PC-3 (cell line): ENCODE measurements at regions not wholly inside any gene's neighbourhood (a gene's known extent, or its start where the extent isn't known, plus 50 kb on each side); places are given as distances from the start of the nearest gene placed in this dataset.

Source experiments
- ATAC-seq: fragments of 200-7000 bp; cut with Tn5 transposase; 2 replicates; pipeline ENCODE4 v1.9.1; 2020; ENCODE audit warnings: mild to moderate bottlenecking, moderate library complexity
- BruUV-seq: library from RNA; stranded (reverse); fragments of 400-500 nt; replicated peaks from 2 replicates; lab custom pipeline; 2021; lab: Mats Ljungman, UMichigan
- CTCF ChIA-PET: fragments of 300-600 bp; sonication (Branson Sonifier 250); formaldehyde crosslinking; loops from one replicate; lab custom pipeline; 2022; ENCODE audit warnings: antibody characterized with exemption; lab: Charles Lee
- POLR2A ChIA-PET: fragments of 300-600 bp; sonication (Branson Sonifier 250); formaldehyde crosslinking; loops from one replicate; lab custom pipeline; 2022; ENCODE audit warnings: antibody characterized with exemption; ENCODE audit not compliant: unreplicated experiment; lab: Charles Lee
- DNase-seq: peaks from one replicate; pipeline ENCODE4 v3.0.0-alpha.2; 2015
- H2AFZ ChIP-seq: fragments of 300-600 bp; sonication (generic); 2 replicates; pipeline ENCODE4 v1.6.0; 2016; ENCODE audit warnings: antibody characterized with exemption, low read length
- H3F3A ChIP-seq: fragments of 300-600 bp; sonication (generic); one replicate; pipeline ENCODE4 v1.6.0; 2017; ENCODE audit warnings: antibody characterized with exemption, low read length, control low read depth, mild to moderate bottlenecking; ENCODE audit not compliant: unreplicated experiment
- H3K27ac ChIP-seq: fragments of 300-600 bp; sonication (generic); 2 replicates; pipeline ENCODE4 v1.5.1; 2016; ENCODE audit warnings: mild to moderate bottlenecking, low read length
- H3K27me3 ChIP-seq: fragments of 300-600 bp; sonication (generic); 2 replicates; pipeline ENCODE4 v1.6.1; 2016; ENCODE audit warnings: low read length, mixed read lengths
- H3K36me3 ChIP-seq: fragments of 300-600 bp; sonication (generic); 2 replicates; pipeline ENCODE4 v1.6.1; 2016; ENCODE audit warnings: low read depth, mixed run types, low read length, mixed read lengths
- H3K4me1 ChIP-seq: fragments of 300-600 bp; sonication (generic); 2 replicates; pipeline ENCODE4 v1.5.1; 2016; ENCODE audit warnings: low read length; ENCODE audit not compliant: insufficient read depth
- H3K4me2 ChIP-seq: fragments of 300-600 bp; sonication (generic); 2 replicates; pipeline ENCODE4 v1.6.0; 2016; ENCODE audit warnings: low read length
- H3K4me3 ChIP-seq: fragments of 300-600 bp; sonication (generic); 2 replicates; pipeline ENCODE4 v1.5.1; 2016; ENCODE audit warnings: mild to moderate bottlenecking, low read length, mixed read lengths
- H3K79me2 ChIP-seq: fragments of 300-600 bp; sonication (generic); 2 replicates; pipeline ENCODE4 v1.6.1; 2017; ENCODE audit warnings: low read length, mixed read lengths
- H3K9ac ChIP-seq: fragments of 300-600 bp; sonication (generic); 2 replicates; pipeline ENCODE4 v1.6.0; 2016; ENCODE audit warnings: mild to moderate bottlenecking, low read length
- H3K9me2 ChIP-seq: fragments of 300-600 bp; sonication (generic); replicated peaks from 2 replicates; pipeline ENCODE4 v1.6.1; 2016; ENCODE audit warnings: mixed run types, low read length, mixed read lengths
- H3K9me3 ChIP-seq: fragments of 300-600 bp; sonication (generic); 2 replicates; pipeline ENCODE4 v1.6.1; 2016; ENCODE audit warnings: low read length, mixed read lengths
- H4K20me1 ChIP-seq: fragments of 300-600 bp; sonication (generic); 2 replicates; pipeline ENCODE4 v1.6.1; 2016; ENCODE audit warnings: low read length, mixed read lengths
- EZH2 ChIP-seq: fragments of 300-600 bp; sonication (generic); IDR thresholded peaks from one replicate; pipeline ENCODE4 v1.6.1; 2017; ENCODE audit warnings: antibody characterized with exemption, mild to moderate bottlenecking, low read length; ENCODE audit not compliant: unreplicated experiment
- EZH2phosphoT487 ChIP-seq: fragments of 300-600 bp; sonication (generic); IDR thresholded peaks from 2 replicates; pipeline ENCODE4 v1.6.1; 2018; ENCODE audit warnings: mild to moderate bottlenecking, antibody characterized with exemption, low read length, borderline replicate concordance
- intact Hi-C: fragments of 100-400 bp; cut with micrococcal nuclease; formaldehyde crosslinking; loops from 2 replicates; pipeline ENCODE4 v1.9.0; 2023
- TF ChIP-seq, protein P1 (sequence below): fragments of 300-600 bp; sonication (generic); conservative IDR thresholded peaks from 2 replicates; pipeline ENCODE4 v1.5.1; 2017; ENCODE audit warnings: antibody characterized with exemption, low read depth, mild to moderate bottlenecking, low read length

DNA sequence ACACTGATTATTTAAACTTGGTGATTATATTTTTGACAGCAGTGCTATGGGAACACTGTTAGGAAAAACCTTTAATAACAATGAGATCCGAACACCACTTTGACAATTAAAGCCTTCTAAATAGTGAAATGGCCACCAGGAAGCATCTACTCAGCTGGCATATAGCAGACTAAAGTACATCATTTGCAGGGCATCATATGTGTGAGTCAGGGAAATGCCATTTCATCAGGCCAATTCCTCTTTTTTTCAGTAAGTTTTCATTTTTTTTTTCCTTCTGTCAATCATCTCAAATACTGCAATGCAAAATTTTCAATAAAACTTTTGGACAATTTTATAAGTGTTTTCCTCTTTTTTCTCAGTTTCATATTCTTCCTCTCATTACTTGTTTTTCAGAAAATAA, 521.4 kb upstream of the SEMA3D start:
- Histone ChIP-seq H3K36me3 (no peaks in the 10 kb centered on the region), H3F3A (no peaks in the 10 kb centered on the region), H3K9me2 (no peaks in the 10 kb centered on the region), H3K9ac (no peak overlapping the region), H3K4me3 (no peak overlapping the region), H3K4me1 (peaks cover 11% of the 10 kb centered on the region; the same call in 1 of the 2 replicates), H3K4me2 (no peak overlapping the region), H4K20me1 (no peaks in the 10 kb centered on the region), H3K79me2 (no peaks in the 10 kb centered on the region), H3K27ac (no peak overlapping the region), H3K9me3 (no peaks in the 10 kb centered on the region), H3K27me3 (no peaks in the 10 kb centered on the region), H2AFZ (no peak overlapping the region)
- no peak for DNase-seq
- no TSS peak for BruUV-seq
- intact Hi-C loops = no loop called here
- POLR2A ChIA-PET = interaction anchor here (0.7 kb wide), 1 partner anchor 76 kb away, joined by 3 read pairs; no protein-coding TSS in a partner anchor
- CTCF ChIA-PET = no interaction called here
- TF ChIP-seq EZH2phosphoT487 = no peak
- no peak for TF ChIP-seq EZH2
- TF ChIP-seq, protein P1, sequence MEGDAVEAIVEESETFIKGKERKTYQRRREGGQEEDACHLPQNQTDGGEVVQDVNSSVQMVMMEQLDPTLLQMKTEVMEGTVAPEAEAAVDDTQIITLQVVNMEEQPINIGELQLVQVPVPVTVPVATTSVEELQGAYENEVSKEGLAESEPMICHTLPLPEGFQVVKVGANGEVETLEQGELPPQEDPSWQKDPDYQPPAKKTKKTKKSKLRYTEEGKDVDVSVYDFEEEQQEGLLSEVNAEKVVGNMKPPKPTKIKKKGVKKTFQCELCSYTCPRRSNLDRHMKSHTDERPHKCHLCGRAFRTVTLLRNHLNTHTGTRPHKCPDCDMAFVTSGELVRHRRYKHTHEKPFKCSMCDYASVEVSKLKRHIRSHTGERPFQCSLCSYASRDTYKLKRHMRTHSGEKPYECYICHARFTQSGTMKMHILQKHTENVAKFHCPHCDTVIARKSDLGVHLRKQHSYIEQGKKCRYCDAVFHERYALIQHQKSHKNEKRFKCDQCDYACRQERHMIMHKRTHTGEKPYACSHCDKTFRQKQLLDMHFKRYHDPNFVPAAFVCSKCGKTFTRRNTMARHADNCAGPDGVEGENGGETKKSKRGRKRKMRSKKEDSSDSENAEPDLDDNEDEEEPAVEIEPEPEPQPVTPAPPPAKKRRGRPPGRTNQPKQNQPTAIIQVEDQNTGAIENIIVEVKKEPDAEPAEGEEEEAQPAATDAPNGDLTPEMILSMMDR = no peak
- no peak for ATAC-seq

DNA sequence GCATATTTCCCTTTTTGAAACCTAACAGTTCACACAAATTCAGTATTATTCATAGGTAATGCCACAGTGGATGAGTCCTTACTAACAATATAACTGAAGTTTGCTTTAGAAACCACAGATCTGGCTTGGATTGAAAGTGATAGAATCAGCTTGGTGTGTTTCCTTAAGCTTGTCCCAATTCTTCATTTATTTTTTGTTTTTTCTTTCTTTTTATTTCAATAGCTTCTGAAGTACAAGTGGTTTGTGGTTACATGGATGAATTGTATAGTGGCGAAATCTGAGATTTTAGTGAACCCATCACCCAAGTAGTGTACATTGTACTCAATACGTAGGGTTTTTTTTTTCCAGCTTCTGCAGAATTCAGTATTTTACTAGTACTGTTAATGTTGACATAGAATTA, 518.2 kb upstream of the SEMA3D start:
- no peak overlapping the region for H2AFZ ChIP-seq
- H3K9me2 ChIP-seq = no peaks in the 10 kb centered on the region
- CTCF ChIA-PET = no interaction called here
- H3K36me3 ChIP-seq = no peaks in the 10 kb centered on the region
- no peaks in the 10 kb centered on the region for H3K9me3 ChIP-seq
- H3K27me3 ChIP-seq = no peaks in the 10 kb centered on the region
- no TSS peak for BruUV-seq
- no peak overlapping the region for H3K9ac ChIP-seq
- no peaks in the 10 kb centered on the region for H3K79me2 ChIP-seq
- TF ChIP-seq EZH2 = no peak
- TF ChIP-seq EZH2phosphoT487 = no peak
- TF ChIP-seq, protein P1 = no peak
- H3F3A ChIP-seq = no peaks in the 10 kb centered on the region
- no peak overlapping the region for H3K4me3 ChIP-seq
- peaks cover 11% of the 10 kb centered on the region; the same call in 1 of the 2 replicates for H3K4me1 ChIP-seq
- 0 out of 2 replicates have a peak overlapping the region, but pooled peaks have one; percentile 26 for H3K4me2 ChIP-seq
- H4K20me1 ChIP-seq = no peaks in the 10 kb centered on the region
- DNase-seq (peak; percentile 60), ATAC-seq (peak; percentile 88)
- no peak overlapping the region for H3K27ac ChIP-seq
- POLR2A ChIA-PET = no interaction called here
- intact Hi-C loops = no loop called here

DNA sequence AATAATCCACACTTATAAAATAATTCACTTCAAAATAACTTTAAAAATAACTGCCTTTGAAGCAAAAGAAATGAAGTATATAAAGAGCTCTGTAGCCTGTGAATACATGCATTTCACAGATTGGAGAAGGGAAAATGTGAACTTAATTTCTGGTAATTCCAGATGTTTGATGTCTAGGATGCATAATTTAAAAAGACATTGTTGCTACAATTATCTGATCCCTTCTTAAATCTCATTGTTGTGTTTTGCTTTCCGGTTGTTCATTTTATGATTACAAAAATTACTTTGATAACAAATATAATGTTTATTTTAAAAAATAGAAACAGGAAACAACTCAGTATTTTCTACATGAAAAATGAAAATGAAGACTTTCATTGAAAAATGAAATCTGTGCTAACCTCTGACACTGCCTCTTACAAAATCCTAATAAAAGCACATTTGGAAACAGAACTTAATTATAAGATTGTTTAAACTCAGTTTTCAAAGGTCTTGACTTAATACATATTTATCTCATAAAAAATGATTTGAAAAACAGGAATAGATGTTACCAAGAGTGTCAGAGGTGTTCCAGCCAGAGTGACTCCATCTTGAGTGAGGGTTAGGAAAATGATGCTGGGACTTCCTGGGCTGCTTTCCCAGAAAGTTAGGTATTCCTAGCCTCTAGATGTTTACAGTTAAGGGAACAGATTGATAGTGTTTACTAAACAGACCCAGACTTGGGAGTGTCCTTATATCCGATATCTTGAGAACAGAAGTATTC, 516.6 kb upstream of the SEMA3D start:
- Histone ChIP-seq H3F3A (no peaks in the 10 kb centered on the region), H3K9me3 (no peaks in the 10 kb centered on the region), H3K79me2 (no peaks in the 10 kb centered on the region), H3K9ac (no peak overlapping the region), H4K20me1 (no peaks in the 10 kb centered on the region), H2AFZ (no peak overlapping the region), H3K27me3 (no peaks in the 10 kb centered on the region), H3K4me3 (no peak overlapping the region), H3K9me2 (no peaks in the 10 kb centered on the region), H3K36me3 (no peaks in the 10 kb centered on the region), H3K27ac (no peak overlapping the region), H3K4me1 (peaks cover 11% of the 10 kb centered on the region; the same call in 1 of the 2 replicates), H3K4me2 (no peak overlapping the region)
- DNase-seq (no peak), ATAC-seq (no peak)
- CTCF ChIA-PET = no interaction called here
- no peak for TF ChIP-seq EZH2phosphoT487
- no peak for TF ChIP-seq EZH2
- TF ChIP-seq, protein P1 = no peak
- POLR2A ChIA-PET = no interaction called here
- no TSS peak for BruUV-seq
- intact Hi-C loops = no loop called here
